ENCODE measurements at regions not wholly inside any gene's neighbourhood (a gene's known extent, or its start where the extent isn't known, plus 50 kb on each side); places are given as distances from the start of the nearest gene placed in this dataset.

DNA sequence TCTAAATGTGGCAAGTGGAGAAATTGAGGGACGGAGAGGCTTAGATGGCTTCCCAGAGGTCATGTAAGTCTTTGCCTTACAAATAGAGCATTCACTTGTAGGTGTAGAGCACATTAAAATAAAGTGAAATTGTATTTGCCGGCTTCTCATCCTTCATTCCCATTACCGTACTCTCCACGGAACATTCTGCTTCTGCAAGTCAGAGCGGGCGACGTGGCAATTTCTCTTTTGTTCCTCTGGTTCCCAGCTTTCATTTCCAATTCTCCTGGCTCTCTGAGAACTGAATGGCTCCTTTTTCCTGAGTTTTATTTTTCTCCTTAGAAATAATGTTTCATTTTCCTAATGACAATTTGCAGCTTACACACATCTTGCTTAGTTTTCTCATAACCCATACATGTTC lies 51.3 kb upstream of the PFKP start:
- TF ChIP-seq POLR2AphosphoS5 (IDR thresholded peaks at IDR 0.05) (no peak), POLR2A (IDR thresholded peaks at IDR 0.05) (no peak)
- TF ChIP-seq, protein P1, sequence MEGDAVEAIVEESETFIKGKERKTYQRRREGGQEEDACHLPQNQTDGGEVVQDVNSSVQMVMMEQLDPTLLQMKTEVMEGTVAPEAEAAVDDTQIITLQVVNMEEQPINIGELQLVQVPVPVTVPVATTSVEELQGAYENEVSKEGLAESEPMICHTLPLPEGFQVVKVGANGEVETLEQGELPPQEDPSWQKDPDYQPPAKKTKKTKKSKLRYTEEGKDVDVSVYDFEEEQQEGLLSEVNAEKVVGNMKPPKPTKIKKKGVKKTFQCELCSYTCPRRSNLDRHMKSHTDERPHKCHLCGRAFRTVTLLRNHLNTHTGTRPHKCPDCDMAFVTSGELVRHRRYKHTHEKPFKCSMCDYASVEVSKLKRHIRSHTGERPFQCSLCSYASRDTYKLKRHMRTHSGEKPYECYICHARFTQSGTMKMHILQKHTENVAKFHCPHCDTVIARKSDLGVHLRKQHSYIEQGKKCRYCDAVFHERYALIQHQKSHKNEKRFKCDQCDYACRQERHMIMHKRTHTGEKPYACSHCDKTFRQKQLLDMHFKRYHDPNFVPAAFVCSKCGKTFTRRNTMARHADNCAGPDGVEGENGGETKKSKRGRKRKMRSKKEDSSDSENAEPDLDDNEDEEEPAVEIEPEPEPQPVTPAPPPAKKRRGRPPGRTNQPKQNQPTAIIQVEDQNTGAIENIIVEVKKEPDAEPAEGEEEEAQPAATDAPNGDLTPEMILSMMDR (IDR thresholded peaks at IDR 0.05): no peak
- no peak for DNase-seq (ENCODE audit: low spot score in 2 of 2)
- intact Hi-C loops (cut with DNase I; ENCODE audit: low total_unique reads): loop anchor here (1.0 kb wide), 1 partner anchor 9 kb away; no protein-coding TSS in a partner anchor
- Histone ChIP-seq H3K4me1 (no peaks in the 10 kb centered on the region), H3K27me3 (peaks cover 0 to 24% of the 10 kb centered on the region in 2 donors), H3K27ac (no peak overlapping the region), H3K9me3 (no peaks in the 10 kb centered on the region), H3K4me3 (no peak overlapping the region), H3K36me3 (no peaks in the 10 kb centered on the region)

DNA sequence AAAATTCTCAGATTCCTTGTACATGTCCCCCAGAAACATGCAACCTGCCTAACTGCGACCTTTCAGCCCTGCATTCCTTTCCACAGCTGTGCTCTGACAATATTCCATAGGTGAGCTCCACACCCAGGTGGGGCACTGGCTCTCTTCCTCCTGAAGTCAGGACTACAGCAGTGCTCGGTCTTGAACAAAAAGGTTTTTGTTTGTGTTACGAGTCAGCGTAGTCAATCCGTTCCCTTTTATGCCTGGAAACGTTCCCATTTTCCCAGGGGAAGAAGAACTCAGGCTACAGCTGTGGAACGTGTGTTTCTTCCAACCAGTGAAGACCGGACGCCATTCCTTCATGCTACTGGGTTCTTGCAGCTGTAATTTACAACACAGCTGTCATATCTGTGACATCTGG lies 52.4 kb upstream of the PFKP start:
- Histone ChIP-seq H3K4me3 (no peak overlapping the region), H3K27me3 (peaks cover 0 to 19% of the 10 kb centered on the region in 2 donors)
- TF ChIP-seq POLR2A (IDR thresholded peaks at IDR 0.05) (no peak), POLR2AphosphoS5 (IDR thresholded peaks at IDR 0.05) (no peak)
- TF ChIP-seq, protein P1 (IDR thresholded peaks at IDR 0.05): no peak

DNA sequence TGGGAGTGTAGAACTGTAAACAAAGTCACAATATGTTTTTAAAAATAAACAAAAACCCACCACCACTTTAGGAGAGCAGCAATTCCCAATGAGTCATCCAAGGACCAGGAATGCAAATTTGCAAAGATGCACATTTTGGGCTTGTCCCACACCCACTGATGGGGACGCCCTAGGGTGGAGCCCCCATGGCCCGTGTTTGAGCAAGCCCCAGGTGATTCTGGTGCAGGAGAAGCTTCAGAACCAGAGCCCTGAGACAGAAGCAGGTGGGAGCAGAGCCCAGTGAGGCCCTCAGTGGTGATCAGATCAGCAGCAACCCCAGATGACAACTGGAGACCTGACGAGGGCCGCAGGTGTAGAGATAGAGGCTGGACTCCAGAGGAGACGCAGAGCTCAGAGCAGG lies 55.1 kb upstream of the PFKP start:
- H3K36me3 ChIP-seq: no peaks in the 10 kb centered on the region
- no peaks in the 10 kb centered on the region for H3K4me1 ChIP-seq
- TF ChIP-seq, protein P1 (IDR thresholded peaks at IDR 0.05): no peak
- no peak overlapping the region for H3K4me3 ChIP-seq
- no peaks in the 10 kb centered on the region for H3K9me3 ChIP-seq
- peaks cover 0 to 22% of the 10 kb centered on the region in 2 donors for H3K27me3 ChIP-seq
- no peak for DNase-seq (ENCODE audit: low spot score in 2 of 2)
- no peak overlapping the region for H3K27ac ChIP-seq
- intact Hi-C loops (cut with DNase I; ENCODE audit: low total_unique reads): no loop called here

More for the DNA sequence above, 52.4 kb upstream of the PFKP start:
- Histone ChIP-seq H3K27ac (no peak overlapping the region), H3K36me3 (no peaks in the 10 kb centered on the region), H3K9me3 (no peaks in the 10 kb centered on the region), H3K4me1 (no peaks in the 10 kb centered on the region)
- DNase-seq (ENCODE audit: low spot score in 2 of 2): no peak
- intact Hi-C loops (cut with DNase I; ENCODE audit: low total_unique reads): no loop called here

DNA sequence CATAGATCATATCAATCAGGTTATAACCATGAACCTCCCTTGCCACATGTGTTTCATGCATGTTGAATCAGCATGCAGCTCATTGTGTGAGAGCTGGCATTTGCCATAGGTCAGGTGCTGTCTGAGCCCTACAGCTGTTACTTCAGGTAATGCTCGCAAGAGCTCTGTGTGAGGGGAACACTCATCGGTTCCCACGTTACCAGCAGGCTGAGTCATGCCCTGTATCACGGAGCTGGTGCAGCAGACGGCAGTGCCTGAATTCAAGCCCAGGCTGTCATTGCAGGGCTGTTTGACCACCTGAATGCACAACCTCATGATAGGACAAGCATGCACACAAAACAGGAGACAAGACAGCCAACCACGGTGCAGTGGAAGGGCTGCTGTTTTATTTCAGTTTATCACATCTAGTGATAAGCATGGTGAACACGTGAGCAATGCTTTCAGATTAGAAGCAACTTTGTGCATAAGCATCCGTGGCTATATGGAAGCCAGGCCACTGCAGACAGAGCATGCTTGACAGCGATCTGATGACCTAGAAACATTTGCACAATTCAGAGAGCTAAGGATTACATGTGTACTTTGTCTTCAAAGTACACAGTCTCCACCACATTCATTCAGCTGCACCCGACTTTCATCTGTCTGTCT lies 56.4 kb upstream of the PFKP start:
- no peak overlapping the region for H3K4me3 ChIP-seq
- H3K27me3 ChIP-seq: peaks cover 0 to 22% of the 10 kb centered on the region in 2 donors
- H3K36me3 ChIP-seq: no peaks in the 10 kb centered on the region
- no peak for TF ChIP-seq POLR2AphosphoS5 (IDR thresholded peaks at IDR 0.05)
- no peak for TF ChIP-seq POLR2A (IDR thresholded peaks at IDR 0.05)
- intact Hi-C loops (cut with DNase I; ENCODE audit: low total_unique reads): no loop called here
- no peaks in the 10 kb centered on the region for H3K9me3 ChIP-seq
- no peak for DNase-seq (ENCODE audit: low spot score in 2 of 2)
- H3K27ac ChIP-seq: no peak overlapping the region
- no peaks in the 10 kb centered on the region for H3K4me1 ChIP-seq

DNA sequence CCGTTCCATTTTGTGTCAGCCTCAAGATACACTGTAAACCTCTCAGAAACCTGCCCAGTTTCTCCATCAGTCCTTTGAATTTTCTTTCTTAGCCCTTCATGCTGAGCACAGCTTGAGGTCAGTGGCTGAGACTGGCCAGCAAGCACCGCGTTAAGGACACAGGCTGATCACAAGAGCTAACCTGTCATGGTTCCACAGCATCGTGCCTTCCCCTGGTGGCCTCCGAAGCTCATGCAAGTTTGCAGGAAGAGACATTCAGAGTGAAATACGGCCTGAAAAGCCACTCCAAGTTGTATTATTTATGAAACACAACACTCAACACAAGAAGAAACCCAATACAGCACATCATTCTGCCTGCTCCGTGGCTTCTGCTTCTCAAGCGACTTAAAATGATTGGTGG lies 57.0 kb upstream of the PFKP start:
- TF ChIP-seq, protein P1 (IDR thresholded peaks at IDR 0.05): no peak
- TF ChIP-seq POLR2A (IDR thresholded peaks at IDR 0.05) (no peak), POLR2AphosphoS5 (IDR thresholded peaks at IDR 0.05) (no peak)
- no peaks in the 10 kb centered on the region for H3K4me1 ChIP-seq
- no peaks in the 10 kb centered on the region for H3K36me3 ChIP-seq
- no peaks in the 10 kb centered on the region for H3K9me3 ChIP-seq
- DNase-seq (ENCODE audit: low spot score in 2 of 2): no peak
- peaks cover 0 to 22% of the 10 kb centered on the region in 2 donors for H3K27me3 ChIP-seq
- intact Hi-C loops (cut with DNase I; ENCODE audit: low total_unique reads): no loop called here
- no peak overlapping the region for H3K4me3 ChIP-seq
- no peak overlapping the region for H3K27ac ChIP-seq
